Esophagus muscularis mucosa (tissue), 4 donors: ENCODE measurements at regions not wholly inside any gene's neighbourhood (a gene's known extent, or its start where the extent isn't known, plus 50 kb on each side); places are given as distances from the start of the nearest gene placed in this dataset.
"Not testable (repeated sequence)": the region's sequence is repeated elsewhere in the genome, so short reads cannot be mapped to it uniquely, and the experiment has no call there.

Experiments
- DNase-seq: peaks from one replicate; pipeline ENCODE4 v3.0.0-alpha.2; 2017; ENCODE audit errors: extremely low spot score
- H3K27ac ChIP-seq, 4 donors: fragments of 200-600 bp; sonication (generic); replicated peaks in 1 of 4; 1 replicate in 3 of 4; 2 replicates in 1 of 4; pipeline ENCODE4 v1.5.1; 2016 to 2019; ENCODE audit warnings: mild to moderate bottlenecking in 1 of 4
- H3K27me3 ChIP-seq, 4 donors: fragments of 200-600 bp; sonication (generic); one replicate each; pipeline versions ENCODE4 v1.5.1 to v1.6.0; 2016 to 2019
- H3K36me3 ChIP-seq, 4 donors: fragments of 200-600 bp; sonication (generic); one replicate each; pipeline ENCODE4 v1.5.1; 2016 to 2019
- H3K4me1 ChIP-seq, 4 donors: fragments of 200-600 bp; sonication (generic); one replicate each; pipeline ENCODE4 v1.5.1; 2016 to 2019
- H3K4me3 ChIP-seq, 4 donors: fragments of 200-600 bp; sonication (generic); 1 replicate in 2 of 4; 2 replicates in 2 of 4; pipeline ENCODE4 v1.5.1; 2016 to 2019; ENCODE audit warnings: mild to moderate bottlenecking in 4 of 4, moderate library complexity in 1 of 4
- H3K9me3 ChIP-seq, 4 donors: fragments of 200-600 bp; sonication (generic); 1 replicate in 3 of 4; 2 replicates in 1 of 4; pipeline ENCODE4 v1.5.1; 2016 to 2019
- EP300 ChIP-seq: sonication (generic); formaldehyde crosslinking; IDR thresholded peaks from one replicate; pipeline ENCODE4 v1.6.1; 2017; ENCODE audit warnings: antibody characterized with exemption
- POLR2A ChIP-seq: fragments of 450-650 bp; IDR thresholded peaks from one replicate; pipeline ENCODE4 v1.6.1; 2017; ENCODE audit warnings: antibody characterized with exemption, moderate library complexity, mild to moderate bottlenecking, low read depth
- POLR2AphosphoS5 ChIP-seq, 2 donors: sonication (generic); formaldehyde crosslinking; IDR thresholded peaks; one replicate each; pipeline ENCODE4 v1.6.1; 2017; ENCODE audit warnings: antibody characterized with exemption in 2 of 2
- whole genome bisulfite sequencing: methylation state at CpG from one replicate; pipeline ENCODE4 v1.1.5; 2018; 5-methylcytosine and 5-hydroxymethylcytosine counted together
- intact Hi-C: fragments of 100-400 bp; cut with DNase I; formaldehyde crosslinking; loops from one replicate; pipeline ENCODE4 v1.15.1; 2023
- TF ChIP-seq, protein P1 (sequence below), 3 experiments: fragments of 200-600 bp in 2 of 3; fragments of 450-650 bp in 1 of 3; sonication (generic) in 2 of 3; IDR thresholded peaks; one replicate each; pipeline ENCODE4 v1.5.1; 2017 to 2019; ENCODE audit warnings: antibody characterized with exemption in 3 of 3, mild to moderate bottlenecking in 2 of 3, moderate library complexity in 1 of 3

- no peaks in the 10 kb centered on the region for H3K27me3 ChIP-seq
- intact Hi-C loops: no loop called here
These were observed 462.3 kb upstream of the SGO1 start for GRCh38 chr3:20648294-20648693.

GRCh38 chr3:20646425-20646824, 460.4 kb upstream of the SGO1 start:
- Histone ChIP-seq H3K9me3 (no peaks in the 10 kb centered on the region), H3K4me1 (peaks cover 0 to 8% (median 6%) of the 10 kb centered on the region in 4 donors), H3K27ac (no peak overlapping the region), H3K4me3 (no peak overlapping the region), H3K27me3 (no peaks in the 10 kb centered on the region), H3K36me3 (no peaks in the 10 kb centered on the region)
- 83% methylated on average over 1 of the region's 1 CpG for WGBS
- intact Hi-C loops: no loop called here
- no peak for DNase-seq
- TF ChIP-seq EP300 (no peak), POLR2A (no peak), POLR2AphosphoS5 (IDR thresholded peaks at IDR 0.05) (no peak)
- TF ChIP-seq, protein P1, sequence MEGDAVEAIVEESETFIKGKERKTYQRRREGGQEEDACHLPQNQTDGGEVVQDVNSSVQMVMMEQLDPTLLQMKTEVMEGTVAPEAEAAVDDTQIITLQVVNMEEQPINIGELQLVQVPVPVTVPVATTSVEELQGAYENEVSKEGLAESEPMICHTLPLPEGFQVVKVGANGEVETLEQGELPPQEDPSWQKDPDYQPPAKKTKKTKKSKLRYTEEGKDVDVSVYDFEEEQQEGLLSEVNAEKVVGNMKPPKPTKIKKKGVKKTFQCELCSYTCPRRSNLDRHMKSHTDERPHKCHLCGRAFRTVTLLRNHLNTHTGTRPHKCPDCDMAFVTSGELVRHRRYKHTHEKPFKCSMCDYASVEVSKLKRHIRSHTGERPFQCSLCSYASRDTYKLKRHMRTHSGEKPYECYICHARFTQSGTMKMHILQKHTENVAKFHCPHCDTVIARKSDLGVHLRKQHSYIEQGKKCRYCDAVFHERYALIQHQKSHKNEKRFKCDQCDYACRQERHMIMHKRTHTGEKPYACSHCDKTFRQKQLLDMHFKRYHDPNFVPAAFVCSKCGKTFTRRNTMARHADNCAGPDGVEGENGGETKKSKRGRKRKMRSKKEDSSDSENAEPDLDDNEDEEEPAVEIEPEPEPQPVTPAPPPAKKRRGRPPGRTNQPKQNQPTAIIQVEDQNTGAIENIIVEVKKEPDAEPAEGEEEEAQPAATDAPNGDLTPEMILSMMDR (IDR thresholded peaks at IDR 0.05): no peak

More at GRCh38 chr3:20648294-20648693, 462.3 kb upstream of the SGO1 start:
- H3K27ac ChIP-seq: no peak overlapping the region
- no peak for TF ChIP-seq POLR2AphosphoS5 (IDR thresholded peaks at IDR 0.05)
- TF ChIP-seq POLR2A: no peak
- TF ChIP-seq, protein P1 (IDR thresholded peaks at IDR 0.05): no peak
- no peak for TF ChIP-seq EP300
- 74% methylated on average over 2 of the region's 2 CpGs for WGBS
- DNase-seq: no peak
- peaks cover 0 to 15% (median 6%) of the 10 kb centered on the region in 4 donors for H3K4me1 ChIP-seq
- no peaks in the 10 kb centered on the region for H3K9me3 ChIP-seq
- no peak overlapping the region for H3K4me3 ChIP-seq
- H3K36me3 ChIP-seq: no peaks in the 10 kb centered on the region

DNA sequence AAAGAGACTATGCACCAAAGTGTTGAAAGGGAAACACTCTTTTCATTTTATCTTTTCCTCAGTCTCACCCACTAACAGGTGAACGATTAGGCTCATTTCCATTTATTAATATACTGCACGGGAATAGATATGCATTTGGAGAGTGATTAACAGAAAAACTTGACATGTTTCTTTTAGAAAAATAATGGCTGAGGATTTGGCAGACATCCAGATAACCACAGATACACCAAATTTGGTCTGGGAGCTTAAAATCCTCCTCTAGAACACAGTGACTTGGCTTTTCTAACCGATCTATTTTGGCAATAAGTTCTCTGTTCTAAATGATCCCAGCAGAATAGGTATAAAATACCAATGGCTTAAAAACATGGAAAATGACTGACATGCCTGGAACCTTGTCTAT, 459.3 kb upstream of the SGO1 start:
- no peaks in the 10 kb centered on the region for H3K9me3 ChIP-seq
- no peak overlapping the region for H3K27ac ChIP-seq
- 31% methylated on average over 3 of the region's 3 CpGs for WGBS
- intact Hi-C loops: no loop called here
- DNase-seq: no peak
- TF ChIP-seq EP300 (no peak), POLR2AphosphoS5 (IDR thresholded peaks at IDR 0.05) (no peak), POLR2A (no peak)
- TF ChIP-seq, protein P1 (IDR thresholded peaks at IDR 0.05): no peak
- no peaks in the 10 kb centered on the region for H3K36me3 ChIP-seq
- H3K27me3 ChIP-seq: no peaks in the 10 kb centered on the region
- H3K4me1 ChIP-seq: peaks cover 0 to 8% (median 6%) of the 10 kb centered on the region in 4 donors
- H3K4me3 ChIP-seq: no peak overlapping the region

GRCh38 chr3:20637729-20638128, 451.7 kb upstream of the SGO1 start:
- TF ChIP-seq POLR2AphosphoS5 (IDR thresholded peaks at IDR 0.05) (no peak), EP300 (no peak), POLR2A (no peak)
- TF ChIP-seq, protein P1 (IDR thresholded peaks at IDR 0.05): no peak
- Histone ChIP-seq H3K27me3 (no peaks in the 10 kb centered on the region), H3K36me3 (no peaks in the 10 kb centered on the region), H3K9me3 (no peaks in the 10 kb centered on the region), H3K4me1 (peaks cover 0 to 6% (median 0%) of the 10 kb centered on the region in 4 donors), H3K4me3 (no peak overlapping the region), H3K27ac (no peak overlapping the region)
- DNase-seq: no peak
- intact Hi-C loops: no loop called here

- Histone ChIP-seq H3K9me3 (no peaks in the 10 kb centered on the region), H3K27ac (no peak overlapping the region), H3K4me3 (no peak overlapping the region), H3K36me3 (no peaks in the 10 kb centered on the region), H3K4me1 (no peaks in the 10 kb centered on the region), H3K27me3 (no peaks in the 10 kb centered on the region)
- WGBS: 90% methylated on average over 6 of the region's 6 CpGs
- no peak for DNase-seq
- intact Hi-C loops: no loop called here
- TF ChIP-seq, protein P1 (IDR thresholded peaks at IDR 0.05): no peak
- TF ChIP-seq POLR2AphosphoS5 (IDR thresholded peaks at IDR 0.05) (no peak), POLR2A (no peak), EP300 (no peak)
These were observed 436.3 kb upstream of the SGO1 start for GRCh38 chr3:20622304-20622703.

GRCh38 chr3:20618621-20619020, 432.6 kb upstream of the SGO1 start:
- WGBS: 82% methylated on average over 3 of the region's 3 CpGs

GRCh38 chr3:20618181-20618580, 432.2 kb upstream of the SGO1 start:
- H3K4me3 ChIP-seq, H3K4me1 ChIP-seq, H3K27ac ChIP-seq, H3K27me3 ChIP-seq, DNase-seq, intact Hi-C loops, H3K36me3 ChIP-seq: not testable (repeated sequence)
- H3K9me3 ChIP-seq: peaks cover 0 to 17% (median 13%) of the 10 kb centered on the region in 4 donors
- WGBS: 74% methylated on average over 7 of the region's 7 CpGs

More at GRCh38 chr3:20618621-20619020, 432.6 kb upstream of the SGO1 start:
- H3K4me1 ChIP-seq, H3K4me3 ChIP-seq, intact Hi-C loops, H3K27ac ChIP-seq, H3K36me3 ChIP-seq, H3K27me3 ChIP-seq, DNase-seq: not testable (repeated sequence)
- H3K9me3 ChIP-seq: peaks cover 0 to 17% (median 11%) of the 10 kb centered on the region in 4 donors
